GM21526 (cell line): ENCODE measurements at regions not wholly inside any gene's neighbourhood (a gene's known extent, or its start where the extent isn't known, plus 50 kb on each side); places are given as distances from the start of the nearest gene placed in this dataset.

Experiments used
- ATAC-seq: cut with Tn5 transposase; IDR thresholded peaks from one replicate; pipeline ENCODE4 v1.9.1; 2021; ENCODE audit warnings: moderate library complexity; ENCODE audit not compliant: unreplicated experiment, low FRiP score

- ATAC-seq, result no peak
These were observed 93.9 kb downstream of the INHBB start for GRCh38 chr2:120439637-120440384.

DNA sequence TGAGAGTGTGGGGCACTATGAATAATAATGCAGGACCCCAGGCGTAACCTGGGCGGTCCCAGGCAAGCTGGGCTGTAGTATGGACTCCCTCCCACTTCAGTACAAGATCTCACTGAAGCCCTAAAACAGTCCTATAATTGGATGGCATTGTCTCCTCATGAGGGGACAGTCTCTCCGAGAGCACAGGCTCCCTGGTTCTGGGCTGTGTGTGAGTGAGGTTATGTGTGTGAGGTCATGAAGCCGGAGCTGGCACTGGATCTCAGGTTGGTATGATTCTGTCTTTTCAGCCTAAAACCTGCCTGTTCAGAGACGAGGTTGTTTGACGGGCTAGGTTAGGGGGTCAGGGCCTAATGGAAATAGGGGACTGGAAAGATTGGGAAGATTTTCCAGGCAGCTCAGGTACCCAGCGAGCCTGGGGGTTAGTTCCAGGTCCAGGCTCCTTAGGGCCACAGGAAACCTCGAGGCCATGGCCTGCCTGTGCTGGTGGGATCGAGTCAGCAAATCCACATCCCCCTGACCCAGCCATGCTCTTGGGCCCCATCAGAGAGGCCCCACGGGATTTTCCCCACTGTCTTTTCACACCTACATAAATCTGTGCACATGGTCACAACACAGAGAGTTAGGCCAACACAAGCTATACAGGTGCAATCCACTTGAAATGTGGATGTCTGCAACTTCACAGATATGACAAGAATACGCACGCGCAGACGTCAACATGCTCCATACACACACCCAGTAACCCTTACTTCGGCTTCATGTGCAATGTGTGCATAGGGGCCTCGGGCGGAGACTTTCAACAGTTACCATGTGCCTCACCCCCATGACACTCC, 94.8 kb downstream of the INHBB start:
- ATAC-seq, result no peak

GRCh38 chr2:120441351-120441700, 95.4 kb downstream of the INHBB start:
- no peak for ATAC-seq

DNA sequence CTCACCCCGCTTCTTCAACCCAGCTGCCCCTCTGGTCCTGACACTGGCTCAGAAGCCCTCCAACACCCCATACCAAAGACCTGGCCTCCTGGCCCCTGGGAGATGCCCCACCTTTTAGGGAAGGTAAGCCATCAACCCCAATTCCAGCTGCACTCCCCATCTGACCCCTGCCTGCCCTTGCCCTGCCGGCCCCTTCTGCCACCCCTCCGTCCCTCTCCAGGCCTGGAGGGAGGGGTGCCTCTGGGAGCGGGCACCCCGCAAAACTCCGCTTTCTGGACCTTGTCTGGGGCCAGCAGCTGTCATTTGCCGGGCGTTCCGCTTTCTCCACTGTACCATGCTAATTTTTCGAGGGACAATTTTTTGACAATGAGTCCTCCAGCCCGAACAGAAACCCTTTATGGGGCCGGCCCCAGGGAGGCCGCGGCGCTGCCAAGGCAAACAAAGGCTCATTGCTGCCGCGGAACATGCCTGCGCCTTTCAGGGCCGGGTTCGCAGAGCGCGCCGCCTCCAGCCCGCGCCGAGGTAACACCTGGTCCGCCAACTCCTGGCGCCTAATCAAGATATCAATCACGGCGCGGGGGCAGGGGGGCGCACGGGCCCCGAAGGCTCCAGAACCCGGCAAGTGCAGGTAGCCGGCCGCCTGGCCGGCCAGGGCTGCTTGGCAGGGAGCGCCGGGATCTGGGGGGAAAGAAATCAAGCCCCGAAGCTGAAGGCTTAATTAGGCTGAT, 96.0 kb downstream of the INHBB start:
- no peak for ATAC-seq

GRCh38 chr2:120442541-120442922, 96.6 kb downstream of the INHBB start:
- ATAC-seq, result no peak

DNA sequence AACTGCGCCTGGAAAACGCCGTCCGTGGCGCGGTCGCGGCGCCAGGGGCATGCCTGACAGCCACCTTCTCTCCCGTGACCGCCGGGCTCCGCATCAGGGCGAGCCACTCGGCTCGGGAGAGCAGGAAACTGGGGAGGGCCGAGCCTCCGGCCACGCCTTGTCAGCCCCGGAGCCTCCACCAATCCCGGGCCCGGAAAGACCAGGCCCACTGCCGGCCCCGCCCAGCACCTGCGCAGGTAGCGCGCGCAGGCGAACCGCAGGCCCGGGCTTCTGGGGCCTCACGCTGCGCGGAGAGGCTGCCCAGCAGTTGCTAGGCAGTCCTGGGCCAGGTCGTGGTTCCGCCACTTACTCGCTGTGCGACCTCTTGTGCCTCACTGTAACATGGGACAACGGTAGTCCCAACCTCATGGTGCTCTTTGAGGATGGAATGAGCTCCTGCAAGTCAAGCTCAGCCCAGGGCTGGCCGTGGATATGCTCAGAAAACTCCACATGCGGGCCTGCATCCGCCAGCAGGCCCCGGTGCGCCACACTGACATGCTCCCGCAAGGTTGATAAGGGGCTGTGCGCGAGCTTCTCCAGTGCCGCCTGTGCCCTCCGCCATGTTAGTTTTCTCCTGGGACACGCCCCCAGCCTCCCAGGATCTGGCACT, 97.1 kb downstream of the INHBB start:
- no peak for ATAC-seq

- ATAC-seq, result no peak
These were observed 98.0 kb downstream of the INHBB start for GRCh38 chr2:120443946-120444345.

DNA sequence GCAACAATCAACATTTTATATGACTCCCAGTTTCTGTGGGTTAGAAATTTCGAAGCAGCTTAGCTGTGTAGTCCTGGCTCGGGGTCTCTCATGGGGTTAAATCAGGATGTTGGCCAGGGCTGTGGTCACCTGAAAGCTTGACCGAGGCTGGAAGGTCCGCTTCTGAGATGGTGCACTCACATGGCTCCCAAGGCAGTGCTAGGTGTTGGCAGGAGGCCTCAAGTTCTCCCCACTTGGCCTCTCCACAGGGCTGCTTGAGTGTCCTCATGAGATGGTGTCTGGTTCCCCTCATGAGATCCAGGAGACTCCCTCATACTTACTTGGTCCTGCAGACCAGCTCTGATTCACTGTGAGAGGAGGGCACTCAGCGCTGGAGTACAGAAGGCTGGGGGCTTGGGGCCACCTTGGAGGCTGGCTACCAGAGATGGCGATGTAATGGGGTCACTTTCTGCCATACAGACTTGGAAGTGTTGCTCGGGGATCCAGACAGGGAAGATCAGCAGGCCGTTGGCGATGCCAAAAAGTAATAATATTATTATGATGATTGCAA, 98.8 kb downstream of the INHBB start:
- no peak for ATAC-seq

DNA sequence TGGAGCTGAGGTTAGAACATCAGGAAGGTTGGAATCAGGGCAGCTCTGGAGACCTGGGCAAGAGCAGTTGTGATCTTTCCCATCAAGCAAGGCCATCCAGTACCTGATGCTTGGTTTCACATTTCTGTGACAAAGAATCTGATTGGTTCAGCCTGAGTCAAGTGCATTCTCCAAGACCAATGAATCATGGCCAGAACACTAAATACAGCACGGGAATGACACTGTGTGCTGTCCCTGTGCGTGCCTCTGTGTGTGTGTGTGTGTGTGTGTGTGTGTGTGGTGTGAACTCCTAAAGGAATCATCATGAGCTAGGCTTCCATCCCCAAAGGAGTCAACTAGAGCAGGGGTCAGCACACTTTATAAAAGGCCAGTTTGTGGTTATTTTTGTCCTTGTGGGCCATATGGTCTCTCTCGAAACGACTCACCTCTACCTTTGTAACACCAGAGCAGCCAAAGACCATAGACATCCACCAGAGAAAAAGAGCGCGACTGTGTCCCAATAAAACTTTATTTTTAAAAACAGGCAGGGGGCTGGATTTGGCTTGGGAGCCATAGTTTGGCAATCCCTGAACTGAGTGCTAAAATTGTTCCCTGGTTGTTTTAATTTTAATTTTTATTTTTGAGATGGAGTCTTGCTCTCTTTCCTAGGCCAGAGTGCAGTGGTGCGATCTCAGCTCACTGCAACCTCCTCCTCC, 99.7 kb downstream of the INHBB start:
- no peak for ATAC-seq

DNA sequence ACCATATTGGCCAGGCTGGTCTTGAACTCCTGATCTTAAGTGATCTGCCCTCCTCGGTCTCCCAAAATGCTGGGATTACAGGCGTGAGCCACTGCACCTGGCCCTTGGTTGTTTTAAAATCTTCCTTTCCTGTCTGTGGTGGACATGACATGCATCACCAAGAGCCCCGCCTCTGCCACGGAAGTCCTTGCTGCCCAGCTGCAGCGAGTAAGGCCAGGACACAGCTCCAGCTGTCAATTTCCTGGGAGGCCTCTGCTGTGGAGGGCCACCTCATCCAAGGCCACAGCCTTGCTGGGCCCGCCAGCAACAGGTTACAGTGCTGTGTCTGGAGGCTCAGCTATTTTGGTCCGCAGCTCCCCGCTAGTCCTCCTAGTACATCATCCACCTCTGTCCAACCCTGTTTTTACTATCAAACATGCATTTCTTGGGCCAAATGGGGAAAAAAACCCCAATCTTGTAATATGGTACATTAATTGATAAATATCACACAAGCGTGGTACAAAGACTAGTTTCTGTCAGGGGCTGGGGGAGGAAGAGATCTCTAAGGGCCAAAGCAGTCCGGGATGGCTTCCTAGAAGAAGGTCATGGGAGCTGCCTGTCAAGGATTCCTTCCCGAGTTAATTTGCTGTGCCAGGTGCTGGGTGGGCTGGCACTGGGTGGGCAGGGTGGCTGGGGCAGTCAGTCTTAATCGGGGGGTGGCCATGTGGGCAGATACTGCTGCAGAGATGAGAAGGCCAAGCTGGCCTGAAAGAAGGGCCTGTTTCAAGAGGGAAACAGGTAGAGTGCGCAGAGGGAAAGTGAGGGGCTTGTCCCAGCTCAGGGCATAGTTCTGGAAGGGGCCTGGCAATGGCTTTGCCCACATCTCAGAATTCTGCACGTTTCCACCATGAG, 100.5 kb downstream of the INHBB start:
- ATAC-seq, result no peak

DNA sequence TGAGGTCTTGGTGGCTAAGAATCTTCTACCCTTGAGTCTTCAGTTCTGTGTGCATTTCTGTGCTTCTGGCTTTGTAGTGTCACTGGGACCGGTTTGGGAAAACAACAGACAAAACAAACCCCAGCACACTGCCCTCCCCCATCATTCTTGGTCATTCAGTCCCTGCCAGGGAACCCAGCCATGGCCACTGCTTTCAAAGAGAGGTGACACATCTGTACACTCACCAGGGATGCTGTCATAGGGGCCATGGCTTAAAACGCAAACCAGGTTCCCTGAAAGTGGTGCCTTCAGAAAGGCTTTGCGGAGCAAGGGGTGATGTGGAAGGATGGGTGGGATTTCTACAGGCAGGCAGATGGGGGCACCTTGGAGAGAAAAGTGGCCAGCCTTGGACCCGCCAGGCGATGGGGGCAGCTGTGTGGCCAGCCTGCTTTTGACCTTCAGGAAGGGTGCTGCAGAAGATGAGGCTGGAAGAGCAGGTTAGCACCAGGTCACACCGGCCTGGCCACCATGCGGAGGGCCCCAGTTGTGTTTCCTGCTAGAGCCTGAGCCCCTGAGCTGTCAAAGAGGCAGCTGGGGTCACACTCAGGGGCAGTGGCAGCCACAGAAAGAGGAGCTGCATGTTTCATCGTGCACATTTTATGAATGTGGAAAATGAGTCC, 101.3 kb downstream of the INHBB start:
- ATAC-seq, result no peak

DNA sequence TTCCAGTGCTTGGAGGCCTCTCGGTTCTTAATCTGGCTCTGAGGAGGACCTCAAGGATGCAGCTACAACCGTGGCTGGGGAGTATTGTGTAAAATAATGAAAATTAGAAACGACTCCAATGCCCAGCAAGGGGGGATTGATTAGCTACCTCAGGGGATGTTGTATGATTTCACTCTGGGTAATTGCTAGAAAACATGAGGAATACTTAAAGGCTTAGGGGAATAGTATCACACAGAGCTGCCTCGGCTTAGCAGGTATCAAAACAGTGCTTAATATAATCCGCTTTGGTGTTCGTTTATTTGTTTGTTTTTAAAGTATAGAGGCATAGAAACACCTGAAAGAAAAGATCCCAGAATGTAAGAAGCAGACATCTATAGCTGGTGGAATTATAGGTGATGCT, 102.5 kb downstream of the INHBB start:
- no peak for ATAC-seq

DNA sequence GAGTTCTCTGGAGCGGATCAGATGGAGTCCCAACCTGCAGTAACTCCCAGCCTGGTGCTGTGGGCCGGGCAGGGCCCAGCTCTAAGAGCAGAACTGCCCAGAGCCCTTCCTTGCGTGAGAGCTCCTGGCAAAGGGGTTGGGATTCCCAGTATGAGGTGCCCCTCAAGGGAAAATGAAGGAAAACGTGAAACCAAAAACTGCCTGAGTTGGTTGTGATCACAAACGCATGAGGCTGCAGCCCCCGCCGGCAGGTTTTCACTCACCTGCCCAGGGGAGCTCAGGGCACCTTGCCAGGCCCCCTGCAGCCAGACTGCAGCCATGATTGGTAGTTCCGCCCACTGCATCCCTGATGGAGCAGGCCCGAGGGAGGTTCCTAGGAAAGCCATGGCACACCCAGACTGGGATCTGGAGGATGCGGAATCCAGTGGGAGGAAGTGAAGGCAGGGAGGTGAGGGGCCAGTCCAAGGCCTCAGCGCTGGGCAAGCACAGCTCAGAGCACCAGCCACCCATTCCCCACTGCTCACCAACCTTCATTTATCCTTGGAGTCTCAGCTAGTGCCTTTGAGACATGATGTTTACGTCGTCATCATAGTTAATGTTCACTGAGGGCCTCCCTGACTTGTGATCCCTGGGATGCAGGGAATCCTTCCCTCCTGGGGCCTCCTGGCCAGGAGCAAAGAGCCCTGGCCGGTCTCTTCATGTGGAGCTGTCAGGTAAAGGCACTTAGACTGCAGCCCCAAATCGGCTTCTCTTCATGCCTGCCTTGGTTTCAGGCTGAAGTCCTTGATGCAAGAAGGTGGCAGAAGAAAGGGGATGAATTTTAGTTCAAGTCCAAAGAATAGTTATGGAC, 103.2 kb downstream of the INHBB start:
- ATAC-seq, result no peak

GRCh38 chr2:120450196-120450820, 104.4 kb downstream of the INHBB start:
- no peak for ATAC-seq

GRCh38 chr2:120451334-120451733, 105.4 kb downstream of the INHBB start:
- ATAC-seq, result no peak

DNA sequence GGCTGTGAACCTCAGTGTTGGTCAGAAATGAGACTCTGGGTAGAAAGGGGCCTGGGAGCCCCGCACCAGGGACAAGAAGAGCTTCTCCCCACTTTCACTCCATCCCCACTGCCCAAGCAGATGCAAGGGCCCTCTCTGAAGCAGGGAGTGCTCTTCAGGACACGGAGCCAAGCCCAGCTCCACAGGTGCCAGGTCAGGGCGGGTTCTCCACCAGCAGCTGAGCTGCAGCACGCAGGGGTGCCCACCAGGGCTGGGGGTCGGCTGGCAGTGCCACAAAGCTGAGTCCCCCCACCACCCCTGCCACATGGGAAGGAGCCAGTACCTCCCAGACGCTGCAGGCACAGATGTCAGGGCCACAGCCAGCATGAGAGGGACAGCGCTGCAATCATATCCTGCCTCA, 106.2 kb downstream of the INHBB start:
- no peak for ATAC-seq

DNA sequence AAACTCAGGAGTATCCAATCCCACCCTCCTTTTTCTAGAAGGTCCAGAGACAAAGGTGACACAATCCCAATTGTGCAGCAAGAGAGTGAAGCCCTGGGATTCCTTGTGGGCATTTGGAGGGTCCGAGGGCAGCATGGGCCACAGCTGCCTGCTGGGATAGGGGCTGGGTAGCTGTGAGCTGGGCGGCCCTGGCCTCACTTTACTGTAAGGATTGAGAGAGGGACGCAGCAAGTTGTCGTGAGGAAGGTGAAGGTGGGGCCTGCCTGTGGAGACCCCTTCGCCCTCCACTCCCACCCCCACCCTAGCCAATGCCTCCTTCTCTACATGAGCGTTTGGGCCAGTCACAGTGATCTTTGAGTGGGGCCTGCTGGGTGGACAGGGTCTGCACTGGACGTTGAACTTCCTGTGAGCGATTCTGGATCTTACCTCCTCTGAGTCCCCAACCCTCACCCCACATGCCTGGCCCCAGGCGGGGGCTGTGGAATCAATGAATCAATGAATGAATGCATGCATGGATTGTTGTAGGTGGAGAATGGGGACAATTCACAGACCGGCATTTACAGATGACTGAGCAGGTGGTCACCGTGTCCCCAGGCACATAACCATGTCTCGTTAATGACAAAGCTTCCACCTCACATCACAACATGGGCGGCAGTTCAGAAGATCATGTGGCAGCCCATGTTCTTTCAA, 107.2 kb downstream of the INHBB start:
- no peak for ATAC-seq
